ENCODE measurements at regions not wholly inside any gene's neighbourhood (a gene's known extent, or its start where the extent isn't known, plus 50 kb on each side); places are given as distances from the start of the nearest gene placed in this dataset.

- TF ChIP-seq CTCF (IDR thresholded peaks at IDR 0.05 in 8 of 11, conservative IDR thresholded peaks at IDR 0.05 in 3 of 11) (no peak), POLR2AphosphoS5 (IDR thresholded peaks at IDR 0.05) (no peak), POLR2A (IDR thresholded peaks at IDR 0.05) (no peak)
These were observed 221.0 kb upstream of the HS3ST3A1 start for GRCh38 chr17:13822700-13823099.
